Neutrophil (primary cell): ENCODE measurements at regions not wholly inside any gene's neighbourhood (a gene's known extent, or its start where the extent isn't known, plus 50 kb on each side); places are given as distances from the start of the nearest gene placed in this dataset.

Source experiments
- H3K27ac ChIP-seq: fragments of 200-600 bp; sonication (generic); 2 replicates; pipeline ENCODE4 v1.5.1; 2016; ENCODE audit warnings: mild to moderate bottlenecking, moderate library complexity
- H3K27me3 ChIP-seq: fragments of 200-600 bp; sonication (generic); 2 replicates; pipeline ENCODE4 v1.6.0; 2016; ENCODE audit warnings: mild to moderate bottlenecking
- H3K36me3 ChIP-seq: fragments of 200-600 bp; sonication (generic); 2 replicates; pipeline ENCODE4 v1.5.1; 2017
- H3K4me1 ChIP-seq, 2 experiments: fragments of 200-600 bp in 1 of 2; sonication (generic) in 1 of 2; 1 replicate in 1 of 2; 2 replicates in 1 of 2; pipeline versions ENCODE4 v1.5.1 to v1.6.1; 2013 to 2016; ENCODE audit warnings: low read depth in 1 of 2, low read length in 1 of 2, mild to moderate bottlenecking in 1 of 2, moderate library complexity in 1 of 2; ENCODE audit not compliant: control insufficient read depth in 1 of 2, insufficient read depth in 1 of 2
- H3K4me3 ChIP-seq, 2 experiments: fragments of 200-600 bp in 1 of 2; sonication (generic) in 1 of 2; 1 replicate in 1 of 2; 2 replicates in 1 of 2; pipeline ENCODE4 v1.5.1; 2013 to 2016; ENCODE audit warnings: low read depth in 1 of 2, low read length in 1 of 2, mild to moderate bottlenecking in 1 of 2, moderate library complexity in 1 of 2
- H3K9me3 ChIP-seq: fragments of 200-600 bp; sonication (generic); 2 replicates; pipeline ENCODE4 v1.5.1; 2016
- TF ChIP-seq, protein P1 (sequence below): fragments of 200-600 bp; sonication (generic); IDR thresholded peaks from 2 replicates; pipeline ENCODE4 v1.5.1; 2016; ENCODE audit warnings: antibody characterized with exemption

DNA sequence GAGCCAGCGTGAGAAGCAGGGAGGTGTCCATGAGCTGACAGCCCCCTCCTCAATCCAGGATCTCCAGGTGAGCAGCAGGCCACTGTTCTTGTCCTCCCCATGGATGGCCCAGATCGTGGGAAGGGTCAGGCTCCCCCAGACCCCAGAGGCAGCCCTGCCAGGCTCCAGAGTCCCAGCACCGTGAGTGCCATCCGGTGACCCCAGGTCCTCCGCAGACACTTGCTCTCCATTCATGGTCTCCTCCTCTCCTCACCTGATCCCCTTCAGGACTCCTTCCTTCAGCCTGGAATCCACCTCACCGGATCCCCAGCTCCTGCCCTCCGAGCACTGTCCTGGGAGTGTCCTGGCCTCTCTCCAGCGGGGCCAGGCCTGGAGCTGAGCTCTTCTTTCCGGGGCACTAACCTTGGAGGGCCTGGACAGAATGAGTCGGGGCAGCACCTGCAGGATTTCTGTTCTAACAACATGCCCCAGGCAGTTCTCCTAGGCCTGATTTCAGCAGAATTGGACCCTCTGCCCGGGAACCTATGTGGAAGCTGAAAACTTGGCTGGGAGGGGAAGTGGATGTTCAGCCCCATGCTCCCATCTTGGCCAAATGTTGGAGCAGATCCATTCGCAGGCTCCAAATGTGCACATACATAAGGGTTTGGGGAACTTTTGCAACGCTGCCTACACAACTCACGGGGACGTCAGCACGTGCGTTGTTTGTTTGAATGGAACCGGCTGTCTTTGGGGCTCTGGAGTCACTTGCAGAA is 341.6 kb upstream of the SFSWAP start:
- H3K27ac ChIP-seq: no peak overlapping the region
- H3K27me3 ChIP-seq: no peaks in the 10 kb centered on the region
- TF ChIP-seq, protein P1, sequence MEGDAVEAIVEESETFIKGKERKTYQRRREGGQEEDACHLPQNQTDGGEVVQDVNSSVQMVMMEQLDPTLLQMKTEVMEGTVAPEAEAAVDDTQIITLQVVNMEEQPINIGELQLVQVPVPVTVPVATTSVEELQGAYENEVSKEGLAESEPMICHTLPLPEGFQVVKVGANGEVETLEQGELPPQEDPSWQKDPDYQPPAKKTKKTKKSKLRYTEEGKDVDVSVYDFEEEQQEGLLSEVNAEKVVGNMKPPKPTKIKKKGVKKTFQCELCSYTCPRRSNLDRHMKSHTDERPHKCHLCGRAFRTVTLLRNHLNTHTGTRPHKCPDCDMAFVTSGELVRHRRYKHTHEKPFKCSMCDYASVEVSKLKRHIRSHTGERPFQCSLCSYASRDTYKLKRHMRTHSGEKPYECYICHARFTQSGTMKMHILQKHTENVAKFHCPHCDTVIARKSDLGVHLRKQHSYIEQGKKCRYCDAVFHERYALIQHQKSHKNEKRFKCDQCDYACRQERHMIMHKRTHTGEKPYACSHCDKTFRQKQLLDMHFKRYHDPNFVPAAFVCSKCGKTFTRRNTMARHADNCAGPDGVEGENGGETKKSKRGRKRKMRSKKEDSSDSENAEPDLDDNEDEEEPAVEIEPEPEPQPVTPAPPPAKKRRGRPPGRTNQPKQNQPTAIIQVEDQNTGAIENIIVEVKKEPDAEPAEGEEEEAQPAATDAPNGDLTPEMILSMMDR: no peak

DNA sequence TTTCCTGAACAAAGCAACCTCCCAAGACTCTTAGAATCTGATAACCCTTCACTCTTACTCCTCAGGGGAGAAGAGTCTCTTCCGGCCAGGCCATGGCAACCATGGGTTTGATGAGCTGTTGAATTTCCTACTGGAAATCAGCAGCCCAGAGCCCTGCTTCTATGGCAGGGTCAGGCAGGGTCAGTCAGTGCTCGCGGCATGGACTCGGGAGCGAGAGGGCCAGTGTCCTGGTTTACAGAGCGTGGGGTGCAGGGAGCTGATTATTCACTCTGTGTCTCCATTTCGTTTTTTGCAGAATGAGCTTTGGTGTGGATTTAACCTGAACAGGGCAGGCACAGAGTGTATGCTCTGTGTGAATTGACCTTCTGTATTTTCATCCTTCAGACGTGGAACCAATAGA is 340.6 kb upstream of the SFSWAP start:
- Histone ChIP-seq H3K36me3 (no peaks in the 10 kb centered on the region), H3K27ac (no peak overlapping the region), H3K4me3 (no peak overlapping the region), H3K4me1 (no peaks in the 10 kb centered on the region), H3K9me3 (no peaks in the 10 kb centered on the region), H3K27me3 (no peaks in the 10 kb centered on the region)
- TF ChIP-seq, protein P1: no peak

More for the DNA sequence above, 341.6 kb upstream of the SFSWAP start:
- H3K9me3 ChIP-seq: no peaks in the 10 kb centered on the region
- no peaks in the 10 kb centered on the region for H3K36me3 ChIP-seq
- no peak overlapping the region for H3K4me3 ChIP-seq
- H3K4me1 ChIP-seq: no peaks in the 10 kb centered on the region

DNA sequence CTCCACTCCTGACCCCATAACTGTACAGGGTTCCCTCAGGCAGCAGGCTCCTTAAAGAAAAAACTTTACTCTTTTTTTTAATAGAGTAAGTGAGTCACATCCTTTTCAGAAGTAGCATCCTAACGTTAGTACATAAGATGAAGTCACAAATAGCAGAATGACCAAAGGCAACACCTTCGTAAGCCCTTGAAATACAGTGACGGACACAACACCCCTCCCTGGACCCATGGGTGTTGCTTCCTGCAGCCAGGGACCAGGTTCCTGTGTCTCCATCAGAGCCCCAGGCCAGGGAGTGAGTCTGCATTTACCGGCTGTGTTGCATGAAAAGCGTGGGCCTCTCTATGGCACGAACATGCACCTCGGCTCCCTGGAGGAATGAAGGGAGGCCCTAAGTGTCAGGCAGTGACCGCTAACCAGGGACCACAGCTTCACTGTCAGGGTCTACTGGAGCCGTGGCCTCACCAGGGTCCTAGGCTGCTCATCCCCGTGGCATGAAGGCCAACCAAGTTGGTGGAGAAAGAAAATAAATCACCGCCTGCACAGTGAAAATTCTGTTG is 340.0 kb upstream of the SFSWAP start:
- no peaks in the 10 kb centered on the region for H3K9me3 ChIP-seq
- no peaks in the 10 kb centered on the region for H3K27me3 ChIP-seq
- H3K4me1 ChIP-seq: no peaks in the 10 kb centered on the region
- TF ChIP-seq, protein P1: no peak
- H3K36me3 ChIP-seq: no peaks in the 10 kb centered on the region
- no peak overlapping the region for H3K27ac ChIP-seq
- no peak overlapping the region for H3K4me3 ChIP-seq

DNA sequence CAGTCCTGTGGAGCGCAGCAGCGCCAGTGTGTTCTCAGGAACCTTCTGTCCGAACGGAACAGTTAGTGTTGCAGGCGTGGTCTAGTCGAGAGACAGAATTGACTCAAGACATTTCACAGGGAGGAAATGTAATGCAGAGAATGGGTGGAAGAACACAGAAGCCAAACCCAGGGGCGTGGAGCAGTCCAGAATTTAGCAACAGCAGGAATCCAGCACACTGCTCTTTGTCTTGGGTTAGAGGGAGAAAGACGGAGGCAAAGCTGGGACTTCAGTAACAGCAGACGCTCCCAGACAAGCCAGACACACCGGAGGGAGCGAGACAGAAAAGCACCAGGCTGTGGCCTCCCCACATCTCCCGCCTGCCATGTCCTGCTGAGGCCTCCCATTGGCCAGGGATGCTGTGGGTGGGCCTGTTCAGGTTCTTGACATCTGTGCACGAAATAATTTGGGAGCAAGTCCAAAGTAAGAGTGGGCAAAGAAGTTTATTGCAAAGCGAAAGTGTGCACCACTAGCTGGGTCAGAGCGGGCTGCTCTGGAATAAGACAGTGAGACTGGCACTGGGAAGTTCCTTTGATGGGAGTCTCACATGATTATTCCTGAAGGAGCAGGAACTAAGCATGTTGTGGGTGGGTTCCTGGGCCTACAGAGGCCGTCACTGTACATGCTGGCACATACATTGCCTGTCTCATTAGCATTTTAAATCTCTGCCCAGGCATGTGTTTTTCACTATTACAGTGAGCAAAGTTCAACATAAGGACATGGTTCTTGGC is 339.3 kb upstream of the SFSWAP start:
- no peaks in the 10 kb centered on the region for H3K9me3 ChIP-seq
- no peaks in the 10 kb centered on the region for H3K27me3 ChIP-seq
- no peaks in the 10 kb centered on the region for H3K4me1 ChIP-seq
- no peak overlapping the region for H3K27ac ChIP-seq
- H3K4me3 ChIP-seq: no peak overlapping the region
- no peaks in the 10 kb centered on the region for H3K36me3 ChIP-seq
- TF ChIP-seq, protein P1: no peak

DNA sequence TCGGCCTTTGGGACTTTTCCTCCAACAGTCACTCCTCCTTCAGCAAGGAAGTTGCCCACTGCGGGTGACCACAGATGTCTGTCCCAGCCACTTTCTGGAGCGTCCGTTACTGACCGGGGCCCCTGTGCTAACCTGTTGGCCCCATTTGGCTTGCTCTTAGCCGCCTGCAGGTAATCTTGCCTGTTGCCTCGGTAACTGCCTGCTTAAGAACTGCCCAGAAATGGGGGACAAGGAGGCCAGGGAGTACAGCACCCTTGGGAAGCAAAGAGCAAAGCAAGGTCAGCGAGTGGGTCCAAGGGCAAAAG is 338.8 kb upstream of the SFSWAP start:
- Histone ChIP-seq H3K4me1 (no peaks in the 10 kb centered on the region), H3K27me3 (no peaks in the 10 kb centered on the region), H3K9me3 (no peaks in the 10 kb centered on the region), H3K27ac (no peak overlapping the region), H3K36me3 (no peaks in the 10 kb centered on the region), H3K4me3 (no peak overlapping the region)
- TF ChIP-seq, protein P1: no peak
